Liver (tissue), 8 donors: ENCODE measurements at regions not wholly inside any gene's neighbourhood (a gene's known extent, or its start where the extent isn't known, plus 50 kb on each side); places are given as distances from the start of the nearest gene placed in this dataset.

Experiments used
- DNase-seq: peaks from one replicate; pipeline ENCODE4 v3.0.0-alpha.2; 2017; ENCODE audit warnings: low spot score
- H3K27ac ChIP-seq, 2 donors: one replicate each; pipeline ENCODE4 v1.7.0; 2013; ENCODE audit warnings: inconsistent platforms in 2 of 2, low read length in 2 of 2, control low read depth in 1 of 2, low read depth in 1 of 2, mild to moderate bottlenecking in 1 of 2
- H3K27me3 ChIP-seq, 4 donors: one replicate each; pipeline versions ENCODE4 v1.6.1 to v1.7.0; 2013; ENCODE audit warnings: low read length in 3 of 4, inconsistent platforms in 1 of 4, mild to moderate bottlenecking in 1 of 4, moderate library complexity in 1 of 4; ENCODE audit not compliant: control insufficient read depth in 4 of 4, insufficient read depth in 4 of 4
- H3K36me3 ChIP-seq, 4 donors: one replicate each; pipeline versions ENCODE4 v1.6.1 to v1.7.0; 2013; ENCODE audit warnings: low read length in 3 of 4, mild to moderate bottlenecking in 3 of 4, low read depth in 1 of 4, moderate library complexity in 1 of 4; ENCODE audit not compliant: control insufficient read depth in 4 of 4, insufficient read depth in 3 of 4
- H3K4me1 ChIP-seq, 4 donors: one replicate each; pipeline versions ENCODE4 v1.6.1 to v1.7.0; 2013; ENCODE audit warnings: low read length in 3 of 4, mild to moderate bottlenecking in 3 of 4, moderate library complexity in 1 of 4; ENCODE audit not compliant: control insufficient read depth in 4 of 4, insufficient read depth in 4 of 4
- H3K4me3 ChIP-seq, 3 donors: one replicate each; pipeline versions ENCODE4 v1.6.1 to v1.7.0; 2013; ENCODE audit warnings: low read length in 3 of 3, control low read depth in 1 of 3, low read depth in 1 of 3, mild to moderate bottlenecking in 1 of 3
- H3K9ac ChIP-seq, 2 donors: one replicate each; pipeline ENCODE4 v1.7.0; 2013; ENCODE audit warnings: low read length in 2 of 2, mild to moderate bottlenecking in 2 of 2, moderate library complexity in 2 of 2, control low read depth in 1 of 2, low read depth in 1 of 2
- H3K9me3 ChIP-seq, 4 donors: one replicate each; pipeline versions ENCODE4 v1.6.1 to v1.7.0; 2013; ENCODE audit warnings: low read length in 3 of 4; ENCODE audit not compliant: control insufficient read depth in 4 of 4
- CTCF ChIP-seq: fragments of 150-350 bp; IDR thresholded peaks from 2 replicates; pipeline ENCODE4 v1.5.1; 2017; ENCODE audit warnings: improper control_type of control experiment, low read depth, low read length; ENCODE audit not compliant: missing input control
- EGR1 ChIP-seq, 2 donors: IDR thresholded peaks; 2 replicates each; pipeline ENCODE4 v1.6.1; 2016 to 2018; ENCODE audit warnings: antibody characterized with exemption in 2 of 2, low read depth in 2 of 2
- FOXA1 ChIP-seq: IDR thresholded peaks from 2 replicates; pipeline ENCODE4 v1.6.1; 2016; ENCODE audit warnings: antibody characterized with exemption
- GABPA ChIP-seq, 2 donors: IDR thresholded peaks in 1 of 2; conservative IDR thresholded peaks in 1 of 2; 2 replicates each; pipeline ENCODE4 v1.6.1; 2016; ENCODE audit warnings: antibody characterized with exemption in 2 of 2, mild to moderate bottlenecking in 1 of 2, moderate library complexity in 1 of 2
- HNF4A ChIP-seq, 2 donors: conservative IDR thresholded peaks; 2 replicates each; pipeline ENCODE4 v1.6.1; 2016; ENCODE audit warnings: antibody characterized with exemption in 2 of 2, mild to moderate bottlenecking in 2 of 2
- HNF4G ChIP-seq: IDR thresholded peaks from 2 replicates; pipeline ENCODE4 v1.6.1; 2016; ENCODE audit warnings: antibody characterized with exemption
- JUND ChIP-seq, 2 donors: IDR thresholded peaks; 2 replicates each; pipeline ENCODE4 v1.6.1; 2016; ENCODE audit warnings: antibody characterized with exemption in 2 of 2
- NR2F2 ChIP-seq: IDR thresholded peaks from 2 replicates; pipeline ENCODE4 v1.6.1; 2016; ENCODE audit warnings: antibody characterized with exemption
- RAD21 ChIP-seq, 2 donors: IDR thresholded peaks; 2 replicates each; pipeline ENCODE4 v1.6.1; 2016; ENCODE audit warnings: antibody characterized with exemption in 2 of 2, mild to moderate bottlenecking in 2 of 2
- REST ChIP-seq: IDR thresholded peaks from 2 replicates; pipeline ENCODE4 v1.6.1; 2016; ENCODE audit warnings: antibody characterized with exemption, mild to moderate bottlenecking
- RXRA ChIP-seq, 2 donors: IDR thresholded peaks; 2 replicates each; pipeline ENCODE4 v1.6.1; 2017 to 2018; ENCODE audit warnings: antibody characterized with exemption in 2 of 2, mild to moderate bottlenecking in 1 of 2
- SP1 ChIP-seq: IDR thresholded peaks from 2 replicates; pipeline ENCODE4 v1.6.1; 2018; ENCODE audit warnings: antibody characterized with exemption, mild to moderate bottlenecking
- TAF1 ChIP-seq: conservative IDR thresholded peaks from 2 replicates; pipeline ENCODE4 v1.6.1; 2016; ENCODE audit warnings: antibody characterized with exemption, mild to moderate bottlenecking
- YY1 ChIP-seq: IDR thresholded peaks from 2 replicates; pipeline ENCODE4 v1.6.1; 2016; ENCODE audit warnings: antibody characterized with exemption, mild to moderate bottlenecking
- ZBTB33 ChIP-seq: IDR thresholded peaks from 2 replicates; pipeline ENCODE4 v1.6.1; 2016; ENCODE audit warnings: antibody characterized with exemption
- WGBS: extraction: QIAGEN DNeasy Blood & Tissue Kit; methylation state at CpG from one replicate; pipeline ENCODE4 v1.1.7; 2013; 5-methylcytosine and 5-hydroxymethylcytosine counted together
- donor health status: healthy.
- donor health status: healthy.
- donor health status: healthy.
- donor health status: healthy.
- donor health status: healthy.

GRCh38 chr4:81663368-81663767, 191.7 kb upstream of the RASGEF1B start:
- TF ChIP-seq RXRA (IDR thresholded peaks at IDR 0.05): peak in 1 of 2 donors; percentile 19
- no peak for TF ChIP-seq YY1
- peak in 1 of 2 donors; percentile 41 for TF ChIP-seq RAD21 (IDR thresholded peaks at IDR 0.05)
- TF ChIP-seq REST: no peak
- peak; percentile 3 for TF ChIP-seq NR2F2
- no peak for TF ChIP-seq SP1
- TF ChIP-seq FOXA1: no peak
- TF ChIP-seq ZBTB33: no peak
- peak; percentile 57 to 64 for TF ChIP-seq HNF4A (conservative IDR thresholded peaks at IDR 0.05)
- TF ChIP-seq CTCF: no peak
- TF ChIP-seq EGR1 (IDR thresholded peaks at IDR 0.05; ENCODE audit: low read depth in 2 of 2): no peak
- TF ChIP-seq TAF1: no peak
- no peak for TF ChIP-seq GABPA (IDR thresholded peaks at IDR 0.05 in 1 of 2, conservative IDR thresholded peaks at IDR 0.05 in 1 of 2)
- Histone ChIP-seq H3K9me3 (no peaks in the 10 kb centered on the region), H3K36me3 (no peaks in the 10 kb centered on the region), H3K4me3 (no peak overlapping the region), H3K27ac (peak overlapping the region; percentile 82 to 92), H3K27me3 (no peaks in the 10 kb centered on the region), H3K9ac (peak overlapping the region in 1 of 2 donors; percentile 9), H3K4me1 (peaks cover 1 to 32% (median 9%) of the 10 kb centered on the region in 4 donors)
- 36% methylated on average over 2 of the region's 2 CpGs for WGBS
- DNase-seq: no peak

GRCh38 chr4:81659051-81659450, 187.3 kb upstream of the RASGEF1B start:
- DNase-seq: no peak
- H3K36me3 ChIP-seq: no peaks in the 10 kb centered on the region
- H3K27ac ChIP-seq: no peak overlapping the region
- no peak overlapping the region for H3K4me3 ChIP-seq
- H3K4me1 ChIP-seq: peaks cover 1 to 16% (median 8%) of the 10 kb centered on the region in 4 donors
- TF ChIP-seq TAF1 (no peak), CTCF (no peak), JUND (IDR thresholded peaks at IDR 0.05) (no peak), SP1 (no peak), YY1 (no peak), HNF4G (no peak), REST (no peak), RXRA (IDR thresholded peaks at IDR 0.05) (no peak)
- H3K9me3 ChIP-seq: no peaks in the 10 kb centered on the region
- H3K27me3 ChIP-seq: no peaks in the 10 kb centered on the region
- no peak overlapping the region for H3K9ac ChIP-seq
